ENCODE measurements at regions not wholly inside any gene's neighbourhood (a gene's known extent, or its start where the extent isn't known, plus 50 kb on each side); places are given as distances from the start of the nearest gene placed in this dataset.
A peak's percentile ranks its signal among the peaks of the same experiment; 100 is the strongest.

DNA sequence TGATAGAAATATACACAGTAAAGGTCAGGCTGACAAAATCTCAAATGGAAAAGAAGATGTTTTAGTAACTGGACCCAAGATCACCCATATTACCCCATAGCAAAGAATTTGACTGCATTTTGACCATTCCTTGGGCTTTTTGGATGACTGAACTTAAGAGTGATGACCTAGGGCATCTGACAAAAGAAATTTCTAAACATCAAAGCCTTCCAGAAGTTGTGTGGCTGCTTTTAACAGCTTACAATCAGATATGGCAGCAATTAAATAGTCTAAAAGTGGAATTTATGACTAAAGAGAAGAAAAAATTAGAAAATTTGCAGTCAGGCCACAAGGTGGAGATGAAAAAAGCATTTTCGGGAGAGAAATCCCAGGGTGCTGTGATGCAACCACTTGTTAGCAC, 563.0 kb downstream of the RERGL start:
- H3K9me3 Mint-ChIP-seq (ENCODE audit: unreplicated experiment): no peaks in the 10 kb centered on the region
- TF ChIP-seq, protein P1, sequence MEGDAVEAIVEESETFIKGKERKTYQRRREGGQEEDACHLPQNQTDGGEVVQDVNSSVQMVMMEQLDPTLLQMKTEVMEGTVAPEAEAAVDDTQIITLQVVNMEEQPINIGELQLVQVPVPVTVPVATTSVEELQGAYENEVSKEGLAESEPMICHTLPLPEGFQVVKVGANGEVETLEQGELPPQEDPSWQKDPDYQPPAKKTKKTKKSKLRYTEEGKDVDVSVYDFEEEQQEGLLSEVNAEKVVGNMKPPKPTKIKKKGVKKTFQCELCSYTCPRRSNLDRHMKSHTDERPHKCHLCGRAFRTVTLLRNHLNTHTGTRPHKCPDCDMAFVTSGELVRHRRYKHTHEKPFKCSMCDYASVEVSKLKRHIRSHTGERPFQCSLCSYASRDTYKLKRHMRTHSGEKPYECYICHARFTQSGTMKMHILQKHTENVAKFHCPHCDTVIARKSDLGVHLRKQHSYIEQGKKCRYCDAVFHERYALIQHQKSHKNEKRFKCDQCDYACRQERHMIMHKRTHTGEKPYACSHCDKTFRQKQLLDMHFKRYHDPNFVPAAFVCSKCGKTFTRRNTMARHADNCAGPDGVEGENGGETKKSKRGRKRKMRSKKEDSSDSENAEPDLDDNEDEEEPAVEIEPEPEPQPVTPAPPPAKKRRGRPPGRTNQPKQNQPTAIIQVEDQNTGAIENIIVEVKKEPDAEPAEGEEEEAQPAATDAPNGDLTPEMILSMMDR (IDR thresholded peaks at IDR 0.05; ENCODE audit: partially characterized antibody, unreplicated experiment): no peak
- peaks cover 5% of the 10 kb centered on the region for H3K4me1 Mint-ChIP-seq (ENCODE audit: low read depth, unreplicated experiment)
- peaks cover 2% of the 10 kb centered on the region for H3K27me3 Mint-ChIP-seq (ENCODE audit: unreplicated experiment)
- H3K4me3 Mint-ChIP-seq (ENCODE audit: unreplicated experiment): no peak overlapping the region
- no peaks in the 10 kb centered on the region for H3K36me3 Mint-ChIP-seq (ENCODE audit: unreplicated experiment)
- no peak for DNase-seq
- no peak overlapping the region for H3K27ac Mint-ChIP-seq (ENCODE audit: unreplicated experiment)

DNA sequence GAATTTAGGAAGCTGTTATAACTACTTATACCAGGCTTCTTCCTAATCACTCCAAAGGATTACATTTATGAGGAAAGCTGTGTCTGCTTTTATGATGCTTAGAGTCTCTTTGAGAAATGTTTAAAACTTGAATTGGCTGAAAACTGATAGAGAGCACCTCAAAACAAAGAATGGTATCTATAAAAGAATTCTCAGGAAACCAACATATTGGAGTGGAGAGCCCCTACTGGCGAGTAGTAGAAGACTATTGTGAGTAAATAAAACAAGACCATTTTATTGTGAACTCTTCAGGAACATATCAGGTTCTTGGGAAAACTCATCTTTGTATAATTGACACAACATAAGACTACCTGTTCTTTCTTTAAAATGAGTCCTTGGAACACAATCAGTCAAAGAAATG, 578.6 kb downstream of the RERGL start:
- H3K4me1 Mint-ChIP-seq (ENCODE audit: low read depth, unreplicated experiment): peaks cover 8% of the 10 kb centered on the region
- TF ChIP-seq, protein P1 (IDR thresholded peaks at IDR 0.05; ENCODE audit: partially characterized antibody, unreplicated experiment): no peak

DNA sequence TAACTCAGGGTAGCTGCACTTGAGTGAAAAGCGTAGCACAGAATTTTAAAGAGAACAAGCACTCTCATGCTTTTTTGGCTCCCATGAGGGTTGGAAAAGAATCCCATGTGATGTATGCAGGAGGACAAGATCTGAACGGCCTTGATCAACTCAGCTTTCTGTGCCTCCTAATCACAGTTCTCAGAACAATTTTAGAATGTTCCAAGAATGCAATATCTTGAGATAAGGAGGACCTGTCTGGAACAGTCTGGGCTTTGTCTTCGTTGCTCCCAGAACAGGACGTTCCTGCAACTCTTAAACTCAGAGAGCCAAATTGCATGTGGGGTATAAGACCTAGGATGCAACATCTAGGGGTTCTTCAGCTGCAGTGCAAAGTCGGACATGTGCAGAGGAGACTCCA, 582.7 kb downstream of the RERGL start:
- no peaks in the 10 kb centered on the region for H3K27me3 Mint-ChIP-seq (ENCODE audit: unreplicated experiment)
- TF ChIP-seq, protein P1 (IDR thresholded peaks at IDR 0.05; ENCODE audit: partially characterized antibody, unreplicated experiment): no peak
- no peaks in the 10 kb centered on the region for H3K9me3 Mint-ChIP-seq (ENCODE audit: unreplicated experiment)
- H3K4me1 Mint-ChIP-seq (ENCODE audit: low read depth, unreplicated experiment): peaks cover 8% of the 10 kb centered on the region
- no peaks in the 10 kb centered on the region for H3K36me3 Mint-ChIP-seq (ENCODE audit: unreplicated experiment)
- DNase-seq: no peak
- H3K27ac Mint-ChIP-seq (ENCODE audit: unreplicated experiment): no peak overlapping the region
- H3K4me3 Mint-ChIP-seq (ENCODE audit: unreplicated experiment): no peak overlapping the region

More for the DNA sequence above, 578.6 kb downstream of the RERGL start:
- H3K36me3 Mint-ChIP-seq (ENCODE audit: unreplicated experiment): no peaks in the 10 kb centered on the region
- no peak for DNase-seq
- no peak overlapping the region for H3K27ac Mint-ChIP-seq (ENCODE audit: unreplicated experiment)
- no peak overlapping the region for H3K4me3 Mint-ChIP-seq (ENCODE audit: unreplicated experiment)
- no peaks in the 10 kb centered on the region for H3K27me3 Mint-ChIP-seq (ENCODE audit: unreplicated experiment)
- no peaks in the 10 kb centered on the region for H3K9me3 Mint-ChIP-seq (ENCODE audit: unreplicated experiment)

DNA sequence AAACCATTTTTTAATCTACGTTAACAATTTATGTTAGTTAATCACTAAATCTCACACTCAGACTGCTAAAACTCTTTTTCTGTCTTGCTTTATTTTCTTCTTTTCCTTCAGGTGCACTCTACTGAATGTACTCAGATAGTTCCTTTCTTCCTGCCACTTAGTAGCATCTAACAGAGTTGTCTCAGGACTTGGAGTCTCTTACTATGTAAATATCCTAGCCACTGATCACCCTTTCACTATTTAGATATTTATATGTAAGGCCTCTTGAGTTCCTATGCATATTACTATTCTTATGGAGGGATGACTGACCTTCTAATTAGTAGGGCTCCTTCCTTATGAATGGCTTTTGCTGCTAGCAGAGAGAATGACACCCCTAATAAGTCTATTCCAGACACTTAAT, 586.3 kb downstream of the RERGL start:
- no peak overlapping the region for H3K27ac Mint-ChIP-seq (ENCODE audit: unreplicated experiment)
- peaks cover 1% of the 10 kb centered on the region for H3K27me3 Mint-ChIP-seq (ENCODE audit: unreplicated experiment)
- H3K9me3 Mint-ChIP-seq (ENCODE audit: unreplicated experiment): no peaks in the 10 kb centered on the region
- TF ChIP-seq, protein P1 (IDR thresholded peaks at IDR 0.05; ENCODE audit: partially characterized antibody, unreplicated experiment): no peak
- H3K4me1 Mint-ChIP-seq (ENCODE audit: low read depth, unreplicated experiment): peaks cover 8% of the 10 kb centered on the region
- no peak for DNase-seq
- no peak overlapping the region for H3K4me3 Mint-ChIP-seq (ENCODE audit: unreplicated experiment)
- H3K36me3 Mint-ChIP-seq (ENCODE audit: unreplicated experiment): no peaks in the 10 kb centered on the region

DNA sequence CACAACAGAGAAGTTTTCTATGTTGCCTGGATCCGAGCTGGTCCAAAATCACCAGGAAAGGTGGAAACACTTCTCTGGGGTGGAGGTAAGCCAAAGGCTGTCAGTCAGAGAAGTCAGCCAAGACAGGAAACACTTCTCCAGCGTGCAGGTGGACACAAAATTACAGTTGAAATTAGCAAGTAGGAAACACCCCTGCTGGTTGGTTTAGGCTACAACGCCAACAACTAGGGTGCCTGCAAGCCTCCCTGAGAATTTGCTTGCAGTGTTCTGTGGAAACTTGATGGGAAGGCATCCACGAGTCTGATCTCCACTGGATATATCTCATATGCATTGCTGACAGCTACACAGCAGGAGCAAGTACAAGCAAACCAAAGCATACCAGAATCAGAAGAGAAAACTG, 600.5 kb downstream of the RERGL start:
- H3K27me3 Mint-ChIP-seq (ENCODE audit: unreplicated experiment): no peaks in the 10 kb centered on the region
- TF ChIP-seq, protein P1 (IDR thresholded peaks at IDR 0.05; ENCODE audit: partially characterized antibody, unreplicated experiment): peak; percentile 18
- H3K36me3 Mint-ChIP-seq (ENCODE audit: unreplicated experiment): no peaks in the 10 kb centered on the region
- no peak overlapping the region for H3K4me3 Mint-ChIP-seq (ENCODE audit: unreplicated experiment)
- H3K27ac Mint-ChIP-seq (ENCODE audit: unreplicated experiment): no peak overlapping the region
- DNase-seq: peak; percentile 11
- no peaks in the 10 kb centered on the region for H3K9me3 Mint-ChIP-seq (ENCODE audit: unreplicated experiment)
- no peaks in the 10 kb centered on the region for H3K4me1 Mint-ChIP-seq (ENCODE audit: low read depth, unreplicated experiment)
